Heart right ventricle (tissue), 16 donors: ENCODE measurements at regions not wholly inside any gene's neighbourhood (a gene's known extent, or its start where the extent isn't known, plus 50 kb on each side); places are given as distances from the start of the nearest gene placed in this dataset.

Experiments
- ATAC-seq, 8 donors: fragments of 200-7000 bp; cut with Tn5 transposase; one replicate each; pipeline ENCODE4 v1.9.1; 2020; ENCODE audit warnings: mild to moderate bottlenecking in 8 of 8, moderate library complexity in 8 of 8, moderate number of reproducible peaks in 1 of 8
- DNase-seq, 2 donors: peaks; one replicate each; pipeline ENCODE4 v3.0.0-alpha.2; 2020
- H3K27ac ChIP-seq, 10 donors: fragments of 200-600 bp; sonication (generic) in 2 of 10; one replicate each; pipeline versions ENCODE4 v1.5.0 to v1.8.0; 2020 to 2022; ENCODE audit warnings: mild to moderate bottlenecking in 3 of 10
- H3K27me3 ChIP-seq, 7 donors: fragments of 200-600 bp; one replicate each; pipeline ENCODE4 v1.8.0; 2021 to 2022; ENCODE audit warnings: mild to moderate bottlenecking in 2 of 7
- H3K36me3 ChIP-seq, 9 donors: fragments of 200-600 bp; sonication (generic) in 1 of 9; one replicate each; pipeline versions ENCODE4 v1.5.0 to v1.8.0; 2020 to 2022; ENCODE audit warnings: mild to moderate bottlenecking in 2 of 9
- H3K4me1 ChIP-seq, 9 donors: fragments of 200-600 bp; sonication (generic) in 1 of 9; one replicate each; pipeline versions ENCODE4 v1.5.0 to v1.8.0; 2020 to 2022; ENCODE audit warnings: mild to moderate bottlenecking in 4 of 9
- H3K4me3 ChIP-seq, 10 donors: fragments of 200-600 bp; sonication (generic) in 2 of 10; one replicate each; pipeline versions ENCODE4 v1.5.0 to v1.8.0; 2020 to 2022; ENCODE audit warnings: mild to moderate bottlenecking in 7 of 10, moderate library complexity in 2 of 10
- H3K9me3 ChIP-seq, 11 donors: fragments of 200-600 bp in 10 of 11; sonication (generic) in 2 of 11; one replicate each; pipeline versions ENCODE4 v1.5.0 to v1.8.0; 2013 to 2022; ENCODE audit warnings: mild to moderate bottlenecking in 2 of 11, control low read depth in 1 of 11, moderate library complexity in 1 of 11
- CTCF ChIP-seq, 9 donors: fragments of 200-600 bp; sonication (generic) in 2 of 9; IDR thresholded peaks; one replicate each; pipeline versions ENCODE4 v1.5.0 to v1.8.0; 2021 to 2022; ENCODE audit warnings: antibody characterized with exemption in 9 of 9, mild to moderate bottlenecking in 5 of 9, moderate library complexity in 1 of 9
- WGBS, 2 donors: extraction: QIAGEN DNeasy Blood & Tissue Kit; methylation state at CpG; one replicate each; pipeline ENCODE4 v1.1.7; 2013; ENCODE audit warnings: inconsistent platforms in 1 of 2; 5-methylcytosine and 5-hydroxymethylcytosine counted together
- intact Hi-C, 10 donors: fragments of 100-400 bp; cut with DNase I; formaldehyde crosslinking; loops; one replicate each; pipeline versions ENCODE4 v1.11.1 to v1.14.2; 2022
- donor health status: Arrhythmogenic right ventricular cardiomyopathy.
- donor health status: ischemic (EF 13 %, LVEDD 7.1; RV severe dilation, severe dysfunction).
- donor health status: healthy with polysubstance abuse.
- donor health status: DM: no; HTN: yes; CAD: no.
- donor health status: DM: no; HTN: no; CAD: no.
- donor health status: ischemic (EF 25% LVEDD 6.9; RV normal size, moderate dysfunction).
- donor health status: ischemic (EF 25% LVEDD 5.7; RV mildly dilated, moderate dysfunction).
- donor health status: healthy.
- donor health status: DM: yes; HTN: yes; CAD: no.
- donor health status: Ischemic cardiomyopathy.
- donor health status: ischemic (EF 35%, LVEDD 5.7; RV mildly dilated, moderate dysfunction).
- donor health status: nonischemic (EF 11% LVEDD 7.7; RV severe dilation, severe dysfunction).
- donor health status: DM: yes; HTN: yes; CAD: no.
- donor health status: PGD.
- donor health status: ischemic (EF 29% LVEDD 5.4; RV normal size, mild dysfunction).
- donor health status: nonischemic (EF 23%, LVEDD 6.1; RV moderate dilation, normal function).

GRCh38 chr3:137294839-137295238 lies 337.1 kb downstream of the IL20RB start:
- DNase-seq (no peak), ATAC-seq (no peak)
- no peaks in the 10 kb centered on the region for H3K36me3 ChIP-seq
- 55 to 60% methylated on average over 1 of the region's 1 CpG for WGBS, 2 donors
- no peak for TF ChIP-seq CTCF (IDR thresholded peaks at IDR 0.05)
- no peaks in the 10 kb centered on the region for H3K4me1 ChIP-seq
- peaks cover 0 to 4% (median 0%) of the 10 kb centered on the region in 7 donors for H3K27me3 ChIP-seq
- H3K9me3 ChIP-seq, result no peaks in the 10 kb centered on the region
- H3K4me3 ChIP-seq, result no peak overlapping the region
- no peak overlapping the region for H3K27ac ChIP-seq
- intact Hi-C loops, result no loop called here

DNA sequence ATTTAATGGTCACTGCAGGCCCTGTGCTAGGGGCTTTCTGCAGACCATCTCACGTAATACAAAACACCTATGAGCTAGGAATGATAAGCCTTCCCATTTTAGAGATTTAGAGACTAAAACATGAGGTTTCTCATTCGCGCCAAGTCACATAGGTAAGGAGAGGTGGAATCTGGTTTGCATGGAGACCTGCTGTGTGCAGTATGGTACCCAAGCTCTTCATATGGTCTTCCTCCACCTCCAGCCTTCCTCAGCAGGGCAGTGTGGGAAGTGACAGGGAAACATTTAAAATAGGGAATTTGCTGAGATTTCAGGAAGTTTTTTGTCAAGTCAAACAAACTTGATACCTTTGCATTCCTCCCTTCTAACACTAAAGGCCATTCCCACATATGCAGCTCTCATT lies 337.6 kb downstream of the IL20RB start:
- Histone ChIP-seq H3K27ac (no peak overlapping the region), H3K36me3 (no peaks in the 10 kb centered on the region), H3K27me3 (peaks cover 0 to 4% (median 0%) of the 10 kb centered on the region in 7 donors), H3K9me3 (no peaks in the 10 kb centered on the region), H3K4me3 (no peak overlapping the region), H3K4me1 (no peaks in the 10 kb centered on the region)
- intact Hi-C loops, result no loop called here
- DNase-seq, result no peak
- WGBS, 2 donors, result 87 to 89% methylated on average over 3 of the region's 3 CpGs
- no peak for TF ChIP-seq CTCF (IDR thresholded peaks at IDR 0.05)
- no peak for ATAC-seq

- no peaks in the 10 kb centered on the region for H3K36me3 ChIP-seq
- H3K4me1 ChIP-seq, result no peaks in the 10 kb centered on the region
- ATAC-seq (no peak), DNase-seq (no peak)
- H3K9me3 ChIP-seq, result no peaks in the 10 kb centered on the region
- no peak overlapping the region for H3K4me3 ChIP-seq
- 54 to 68% methylated on average over 2 of the region's 2 CpGs for WGBS, 2 donors
- peaks cover 0 to 3% (median 0%) of the 10 kb centered on the region in 7 donors for H3K27me3 ChIP-seq
- no peak overlapping the region for H3K27ac ChIP-seq
- intact Hi-C loops, result no loop called here
- no peak for TF ChIP-seq CTCF (IDR thresholded peaks at IDR 0.05)
These were observed 338.3 kb downstream of the IL20RB start for GRCh38 chr3:137296116-137296515.

GRCh38 chr3:137297770-137298169 lies 340.0 kb downstream of the IL20RB start:
- Histone ChIP-seq H3K36me3 (no peaks in the 10 kb centered on the region), H3K27me3 (peaks cover 0 to 3% (median 0%) of the 10 kb centered on the region in 7 donors), H3K4me1 (no peaks in the 10 kb centered on the region), H3K27ac (no peak overlapping the region), H3K4me3 (no peak overlapping the region), H3K9me3 (peaks cover 0 to 2% (median 0%) of the 10 kb centered on the region in 11 donors)
- TF ChIP-seq CTCF (IDR thresholded peaks at IDR 0.05), result no peak
- WGBS, 2 donors, result 80 to 87% methylated on average over 1 of the region's 1 CpG
- intact Hi-C loops, result no loop called here
- ATAC-seq (no peak), DNase-seq (no peak)
